SK-N-SH treated with all-trans-retinoic acid at 6 μM for 48 hours (cell line): ENCODE measurements at regions not wholly inside any gene's neighbourhood (a gene's known extent, or its start where the extent isn't known, plus 50 kb on each side); places are given as distances from the start of the nearest gene placed in this dataset.

Experiments used
- ATAC-seq: fragments of 200-7000 bp; cut with Tn5 transposase; 3 replicates; pipeline ENCODE4 v1.9.1; 2020; ENCODE audit warnings: mild to moderate bottlenecking, moderate library complexity
- ARNTL ChIP-seq: fragments of 450-650 bp; formaldehyde crosslinking; IDR thresholded peaks from 2 replicates; pipeline ENCODE4 v1.5.0; 2020; ENCODE audit warnings: low read depth, mild to moderate bottlenecking, moderate library complexity, borderline replicate concordance
- BACH2 ChIP-seq: fragments of 250-450 bp; sonication (Bioruptor Pico); IDR thresholded peaks from 2 replicates; pipeline ENCODE4 v1.9.0; 2021; ENCODE audit warnings: mild to moderate bottlenecking, borderline replicate concordance
- CSDC2 ChIP-seq: fragments of 250-450 bp; sonication (Bioruptor Pico); IDR thresholded peaks from 2 replicates; pipeline ENCODE4 v1.5.0; 2020; ENCODE audit warnings: mild to moderate bottlenecking, moderate library complexity
- CSRNP3 ChIP-seq: fragments of 250-450 bp; sonication (Bioruptor Pico); IDR thresholded peaks from 2 replicates; pipeline ENCODE4 v1.5.1; 2021; ENCODE audit warnings: mild to moderate bottlenecking, moderate library complexity
- ESRRG ChIP-seq: fragments of 250-450 bp; sonication (Bioruptor Pico); IDR thresholded peaks from 2 replicates; pipeline ENCODE4 v1.6.1; 2021; ENCODE audit warnings: mild to moderate bottlenecking
- GLIS3 ChIP-seq: fragments of 250-450 bp; sonication (Bioruptor Pico); IDR thresholded peaks from 2 replicates; pipeline ENCODE4 v1.5.0; 2020; ENCODE audit warnings: mild to moderate bottlenecking, moderate library complexity
- ISL1 ChIP-seq: fragments of 250-450 bp; sonication (Bioruptor Pico); IDR thresholded peaks from 2 replicates; pipeline ENCODE4 v2.1.2; 2022; ENCODE audit warnings: mild to moderate bottlenecking, moderate library complexity
- PATZ1 ChIP-seq: fragments of 250-450 bp; sonication (Bioruptor Pico); IDR thresholded peaks from 2 replicates; pipeline ENCODE4 v1.8.0; 2020; ENCODE audit warnings: mild to moderate bottlenecking, moderate library complexity, borderline replicate concordance
- PPARA ChIP-seq: fragments of 250-450 bp; sonication (Bioruptor Pico); IDR thresholded peaks from 2 replicates; pipeline ENCODE4 v1.5.0; 2020; ENCODE audit warnings: mild to moderate bottlenecking, borderline replicate concordance
- RARB ChIP-seq: fragments of 250-450 bp; sonication (Bioruptor Pico); IDR thresholded peaks from 2 replicates; pipeline ENCODE4 v1.8.0; 2021; ENCODE audit warnings: mild to moderate bottlenecking, moderate library complexity
- SNAI2 ChIP-seq: fragments of 250-450 bp; sonication (Bioruptor Pico); IDR thresholded peaks from 2 replicates; pipeline ENCODE4 v1.5.0; 2020; ENCODE audit warnings: mild to moderate bottlenecking, moderate library complexity
- TCF4 ChIP-seq: fragments of 250-450 bp; sonication (Bioruptor Pico); IDR thresholded peaks from 2 replicates; pipeline ENCODE4 v1.8.0; 2021; ENCODE audit warnings: mild to moderate bottlenecking, moderate library complexity, borderline replicate concordance
- TOX ChIP-seq: fragments of 250-450 bp; sonication (Bioruptor Pico); IDR thresholded peaks from 2 replicates; pipeline ENCODE4 v1.8.0; 2021; ENCODE audit warnings: mild to moderate bottlenecking, moderate library complexity, borderline replicate concordance
- ZFP3 ChIP-seq: fragments of 250-450 bp; sonication (Bioruptor Pico); IDR thresholded peaks from 2 replicates; pipeline ENCODE4 v1.5.0; 2020; ENCODE audit warnings: mild to moderate bottlenecking, moderate library complexity
- ZFP30 ChIP-seq: fragments of 450-650 bp; formaldehyde crosslinking; IDR thresholded peaks from 2 replicates; pipeline ENCODE4 v1.5.0; 2022; ENCODE audit warnings: mild to moderate bottlenecking, moderate library complexity
- TF ChIP-seq, protein P1 (sequence below): fragments of 250-450 bp; sonication (Bioruptor Pico); IDR thresholded peaks from 2 replicates; pipeline ENCODE4 v1.5.0; 2020; ENCODE audit warnings: mild to moderate bottlenecking, moderate library complexity
- TF ChIP-seq, protein P2 (sequence below): fragments of 250-450 bp; sonication (Bioruptor Pico); IDR thresholded peaks from 2 replicates; pipeline ENCODE4 v1.5.1; 2020; ENCODE audit warnings: low read depth, mild to moderate bottlenecking, moderate library complexity

GRCh38 chr12:47458279-47458678 is 247.6 kb downstream of the RPAP3 start (continued):
- TF ChIP-seq, protein P1, sequence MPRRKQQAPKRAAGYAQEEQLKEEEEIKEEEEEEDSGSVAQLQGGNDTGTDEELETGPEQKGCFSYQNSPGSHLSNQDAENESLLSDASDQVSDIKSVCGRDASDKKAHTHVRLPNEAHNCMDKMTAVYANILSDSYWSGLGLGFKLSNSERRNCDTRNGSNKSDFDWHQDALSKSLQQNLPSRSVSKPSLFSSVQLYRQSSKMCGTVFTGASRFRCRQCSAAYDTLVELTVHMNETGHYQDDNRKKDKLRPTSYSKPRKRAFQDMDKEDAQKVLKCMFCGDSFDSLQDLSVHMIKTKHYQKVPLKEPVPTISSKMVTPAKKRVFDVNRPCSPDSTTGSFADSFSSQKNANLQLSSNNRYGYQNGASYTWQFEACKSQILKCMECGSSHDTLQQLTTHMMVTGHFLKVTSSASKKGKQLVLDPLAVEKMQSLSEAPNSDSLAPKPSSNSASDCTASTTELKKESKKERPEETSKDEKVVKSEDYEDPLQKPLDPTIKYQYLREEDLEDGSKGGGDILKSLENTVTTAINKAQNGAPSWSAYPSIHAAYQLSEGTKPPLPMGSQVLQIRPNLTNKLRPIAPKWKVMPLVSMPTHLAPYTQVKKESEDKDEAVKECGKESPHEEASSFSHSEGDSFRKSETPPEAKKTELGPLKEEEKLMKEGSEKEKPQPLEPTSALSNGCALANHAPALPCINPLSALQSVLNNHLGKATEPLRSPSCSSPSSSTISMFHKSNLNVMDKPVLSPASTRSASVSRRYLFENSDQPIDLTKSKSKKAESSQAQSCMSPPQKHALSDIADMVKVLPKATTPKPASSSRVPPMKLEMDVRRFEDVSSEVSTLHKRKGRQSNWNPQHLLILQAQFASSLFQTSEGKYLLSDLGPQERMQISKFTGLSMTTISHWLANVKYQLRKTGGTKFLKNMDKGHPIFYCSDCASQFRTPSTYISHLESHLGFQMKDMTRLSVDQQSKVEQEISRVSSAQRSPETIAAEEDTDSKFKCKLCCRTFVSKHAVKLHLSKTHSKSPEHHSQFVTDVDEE (CRISPR knock-in tag) = no peak
- TF ChIP-seq ARNTL (CRISPR knock-in tag) (no peak), ISL1 (CRISPR knock-in tag) (no peak), GLIS3 (CRISPR knock-in tag) (no peak), RARB (CRISPR knock-in tag) (no peak), PATZ1 (no peak), TOX (CRISPR knock-in tag) (no peak)
- TF ChIP-seq, all 23 proteins: peak for 0

DNA sequence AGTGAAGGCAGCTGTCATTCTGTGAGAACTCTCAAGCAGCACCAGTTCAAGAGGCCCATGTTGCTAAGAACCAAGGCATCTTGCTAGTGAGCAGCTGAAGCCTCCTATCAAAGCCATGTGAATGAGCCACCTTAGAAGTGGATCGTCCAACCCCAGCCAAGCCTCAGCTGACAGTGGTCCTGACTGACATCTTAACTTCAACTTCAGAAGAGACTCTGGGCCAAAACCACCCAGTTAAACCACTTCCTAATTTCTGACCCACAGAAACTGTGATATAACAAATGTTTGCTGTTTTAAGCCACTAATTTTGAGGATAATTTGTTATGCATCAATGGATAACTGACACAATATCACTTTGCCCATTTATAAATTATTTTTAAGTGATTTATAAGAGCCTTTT is 256.0 kb downstream of the RPAP3 start:
- ATAC-seq = no peak
- no peak for TF ChIP-seq ARNTL (CRISPR knock-in tag)
- TF ChIP-seq, protein P1 (CRISPR knock-in tag) = no peak
- TF ChIP-seq ZFP30 (CRISPR knock-in tag) = no peak
- TF ChIP-seq BACH2 (CRISPR knock-in tag) = no peak
- TF ChIP-seq, protein P2, sequence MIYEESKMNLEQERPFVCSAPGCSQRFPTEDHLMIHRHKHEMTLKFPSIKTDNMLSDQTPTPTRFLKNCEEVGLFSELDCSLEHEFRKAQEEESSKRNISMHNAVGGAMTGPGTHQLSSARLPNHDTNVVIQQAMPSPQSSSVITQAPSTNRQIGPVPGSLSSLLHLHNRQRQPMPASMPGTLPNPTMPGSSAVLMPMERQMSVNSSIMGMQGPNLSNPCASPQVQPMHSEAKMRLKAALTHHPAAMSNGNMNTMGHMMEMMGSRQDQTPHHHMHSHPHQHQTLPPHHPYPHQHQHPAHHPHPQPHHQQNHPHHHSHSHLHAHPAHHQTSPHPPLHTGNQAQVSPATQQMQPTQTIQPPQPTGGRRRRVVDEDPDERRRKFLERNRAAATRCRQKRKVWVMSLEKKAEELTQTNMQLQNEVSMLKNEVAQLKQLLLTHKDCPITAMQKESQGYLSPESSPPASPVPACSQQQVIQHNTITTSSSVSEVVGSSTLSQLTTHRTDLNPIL (CRISPR knock-in tag) = no peak
- no peak for TF ChIP-seq TOX (CRISPR knock-in tag)
- TF ChIP-seq, all 23 proteins: peak for 0

- TF ChIP-seq PATZ1 = no peak
- no peak for ATAC-seq
These were observed 263.5 kb downstream of the RPAP3 start for GRCh38 chr12:47442310-47442709.

DNA sequence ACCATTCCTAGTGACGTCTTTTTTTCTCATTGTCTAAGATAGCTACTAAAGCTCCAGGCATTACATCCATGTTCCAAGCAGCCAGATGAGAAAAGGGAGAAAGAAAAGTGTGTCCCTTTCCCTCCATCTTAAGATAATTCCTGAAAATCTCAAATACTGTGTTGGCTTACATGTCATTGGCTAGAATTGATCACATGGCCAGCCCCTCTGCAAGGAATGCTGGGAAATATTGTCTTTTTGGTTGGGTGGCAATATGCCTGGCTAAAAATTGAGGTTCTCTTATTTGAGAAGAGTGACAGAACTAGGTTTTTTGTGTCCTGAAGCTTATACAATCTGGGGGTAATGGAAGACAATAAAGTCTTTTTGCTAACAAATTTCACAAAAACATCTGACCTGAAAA is 264.3 kb downstream of the RPAP3 start:
- ATAC-seq = no peak
- TF ChIP-seq TCF4 (CRISPR knock-in tag) = no peak
- TF ChIP-seq CSRNP3 (CRISPR knock-in tag) = no peak
- no peak for TF ChIP-seq GLIS3 (CRISPR knock-in tag)
- TF ChIP-seq, protein P2 (CRISPR knock-in tag) = no peak
- TF ChIP-seq CSDC2 (CRISPR knock-in tag) = no peak
- TF ChIP-seq ZFP3 (CRISPR knock-in tag) = no peak
- no peak for TF ChIP-seq ARNTL (CRISPR knock-in tag)
- no peak for TF ChIP-seq ZFP30 (CRISPR knock-in tag)
- no peak for TF ChIP-seq PPARA
- no peak for TF ChIP-seq SNAI2 (CRISPR knock-in tag)
- no peak for TF ChIP-seq ESRRG (CRISPR knock-in tag)
- no peak for TF ChIP-seq BACH2 (CRISPR knock-in tag)
- no peak for TF ChIP-seq RARB (CRISPR knock-in tag)
- TF ChIP-seq, protein P1 (CRISPR knock-in tag) = no peak
